Central memory CD8-positive, alpha-beta T cell (primary cell): ENCODE measurements at regions not wholly inside any gene's neighbourhood (a gene's known extent, or its start where the extent isn't known, plus 50 kb on each side); places are given as distances from the start of the nearest gene placed in this dataset.

Source experiments
- ATAC-seq: fragments of 150-1000 bp; cut with Tn5 transposase; replicated peaks from 2 replicates; pipeline ENCODE4 v1.10.0; 2022; ENCODE audit warnings: mild to moderate bottlenecking, moderate FRiP score, moderate number of reproducible peaks; ENCODE audit not compliant: poor library complexity, severe bottlenecking; ENCODE audit errors: extremely low read depth
- DNase-seq, 2 donors: peaks; one replicate each; pipeline ENCODE4 v3.0.0; 2021; ENCODE audit warnings: low spot score in 2 of 2
- H3K27ac Mint-ChIP-seq: one replicate; pipeline ENCODE4 v1.8.0; 2022; ENCODE audit warnings: low read depth, mild to moderate bottlenecking, moderate library complexity, mixed read lengths
- H3K27me3 Mint-ChIP-seq: one replicate; pipeline ENCODE4 v1.8.0; 2022; ENCODE audit warnings: mixed read lengths
- H3K36me3 Mint-ChIP-seq: one replicate; pipeline ENCODE4 v1.8.0; 2022; ENCODE audit warnings: mild to moderate bottlenecking, moderate library complexity, mixed read lengths; ENCODE audit not compliant: insufficient read depth
- H3K4me1 Mint-ChIP-seq: one replicate; pipeline ENCODE4 v1.8.0; 2022; ENCODE audit warnings: mixed read lengths
- H3K4me3 Mint-ChIP-seq: one replicate; pipeline ENCODE4 v1.8.0; 2022; ENCODE audit warnings: mild to moderate bottlenecking, moderate library complexity, mixed read lengths
- H3K9me3 Mint-ChIP-seq: one replicate; pipeline ENCODE4 v1.8.0; 2022; ENCODE audit warnings: mixed read lengths

DNA sequence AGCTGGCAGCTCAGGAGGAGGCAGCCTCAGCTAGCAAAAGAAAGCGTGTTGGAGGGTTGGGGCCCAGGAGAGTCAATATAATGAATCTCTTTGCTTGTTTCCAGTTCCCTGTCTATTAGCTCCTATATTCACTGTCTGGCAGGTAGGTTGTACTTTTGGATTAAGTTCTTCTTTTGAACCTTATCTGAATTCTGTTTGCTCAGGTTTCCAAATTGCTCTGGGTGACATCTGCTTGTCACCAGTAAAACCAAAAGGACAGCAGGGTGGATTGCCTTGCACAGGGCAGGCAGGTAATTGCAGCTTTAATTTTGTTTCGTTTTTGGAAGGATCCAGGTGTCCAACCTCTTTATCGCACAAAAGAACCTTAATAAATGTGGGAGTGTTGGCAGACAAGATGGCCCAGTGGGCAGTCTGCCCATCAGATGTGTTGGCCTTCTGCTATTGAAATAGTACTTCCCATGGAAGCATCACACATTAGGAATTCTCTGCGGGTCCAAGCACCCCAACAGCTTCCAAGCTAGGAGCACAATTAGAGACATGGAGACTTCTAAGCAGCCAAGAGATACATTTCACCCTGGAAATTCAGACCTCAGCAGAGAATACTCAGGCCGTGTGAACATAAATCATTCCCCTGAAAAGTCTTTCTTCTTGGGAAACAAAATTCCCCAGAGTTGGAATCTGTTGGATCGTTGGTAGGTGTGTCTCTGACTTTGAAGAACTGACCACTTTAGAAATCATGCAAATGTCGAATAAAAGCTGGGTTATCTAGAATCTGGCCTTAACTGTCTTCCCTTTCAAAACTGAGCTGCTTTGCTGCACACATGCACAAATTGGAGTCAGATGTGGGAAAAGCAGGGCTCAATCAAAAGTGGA, 286.9 kb upstream of the BMP2 start:
- no peak overlapping the region for H3K27ac Mint-ChIP-seq
- H3K27me3 Mint-ChIP-seq, result no peaks in the 10 kb centered on the region
- no peaks in the 10 kb centered on the region for H3K36me3 Mint-ChIP-seq
- H3K4me3 Mint-ChIP-seq, result no peak overlapping the region
- peaks cover 16% of the 10 kb centered on the region for H3K9me3 Mint-ChIP-seq
- ATAC-seq (no peak), DNase-seq (no peak)
- no peaks in the 10 kb centered on the region for H3K4me1 Mint-ChIP-seq

DNA sequence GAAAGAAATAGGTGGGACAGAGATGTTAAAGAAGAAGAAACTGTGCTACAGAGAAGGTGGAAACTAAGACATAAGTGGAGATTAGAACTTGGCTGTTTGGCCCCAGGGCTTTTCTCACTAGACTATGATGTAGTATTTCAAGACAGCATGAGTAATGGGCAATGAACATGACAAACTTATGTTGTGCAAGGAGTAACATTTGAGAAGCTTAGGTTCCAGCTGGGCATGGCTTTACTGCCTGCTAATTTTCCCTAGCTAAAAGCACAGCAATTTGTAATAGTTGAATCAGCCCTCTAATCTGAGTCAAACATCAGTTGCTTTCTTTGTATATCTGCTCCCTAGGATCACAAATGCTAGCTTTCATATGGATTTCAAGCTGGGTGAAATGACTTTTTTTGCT, 294.3 kb upstream of the BMP2 start:
- no peak for DNase-seq
- Mint-ChIP-seq H3K27me3 (no peaks in the 10 kb centered on the region), H3K36me3 (peaks cover 1% of the 10 kb centered on the region), H3K4me1 (no peaks in the 10 kb centered on the region), H3K9me3 (peaks cover 13% of the 10 kb centered on the region), H3K27ac (no peak overlapping the region), H3K4me3 (no peak overlapping the region)
- no peak for ATAC-seq

DNA sequence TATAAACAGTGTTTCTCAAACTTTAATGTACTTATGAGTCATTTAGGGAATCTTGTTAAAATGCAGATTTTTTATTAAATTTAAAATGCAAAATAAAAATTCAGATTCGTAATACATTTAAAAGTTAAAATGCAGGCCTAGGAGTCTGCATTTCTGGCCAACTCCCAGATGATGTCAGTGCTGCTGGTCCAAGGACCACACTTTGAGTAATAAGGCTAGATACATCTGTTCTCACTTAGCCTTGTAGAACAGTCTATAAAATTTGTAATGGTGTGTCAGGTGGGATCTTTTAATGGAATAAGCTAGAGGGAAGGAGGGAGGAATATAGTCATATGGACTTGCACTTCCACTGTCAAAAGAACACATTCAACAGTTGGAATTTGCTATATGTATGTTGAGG, 295.6 kb upstream of the BMP2 start:
- H3K27ac Mint-ChIP-seq, result no peak overlapping the region
- no peak for ATAC-seq
- no peaks in the 10 kb centered on the region for H3K4me1 Mint-ChIP-seq
- DNase-seq, result no peak
- H3K4me3 Mint-ChIP-seq, result no peak overlapping the region
- H3K27me3 Mint-ChIP-seq, result no peaks in the 10 kb centered on the region
- H3K36me3 Mint-ChIP-seq, result peaks cover 1% of the 10 kb centered on the region
- peaks cover 12% of the 10 kb centered on the region for H3K9me3 Mint-ChIP-seq

DNA sequence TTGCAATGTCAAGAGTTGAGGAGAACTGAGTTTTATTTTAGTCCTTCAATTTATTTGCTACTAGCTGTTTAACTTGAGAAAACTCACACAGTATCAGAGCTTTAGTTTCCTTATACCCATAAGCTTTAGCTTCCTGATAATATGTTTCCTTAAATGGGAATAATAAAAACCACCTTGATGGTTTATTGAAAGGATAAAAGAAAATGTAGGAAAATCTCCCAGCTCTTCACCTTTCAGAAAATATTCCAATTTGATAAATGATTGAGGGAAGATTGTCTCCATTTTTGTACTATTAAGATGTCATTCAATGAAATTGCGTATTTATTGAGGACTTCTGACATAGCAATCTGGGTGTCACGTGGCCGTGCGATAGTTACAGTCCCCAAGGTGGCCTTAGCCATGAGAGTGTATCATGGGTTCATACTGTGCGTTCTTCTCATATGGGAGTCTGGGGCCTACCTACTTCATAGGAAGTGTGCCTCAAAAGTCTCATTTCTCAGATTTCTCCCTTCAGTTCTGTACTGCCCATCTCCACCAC, 296.3 kb upstream of the BMP2 start:
- H3K27me3 Mint-ChIP-seq, result no peaks in the 10 kb centered on the region
- H3K4me3 Mint-ChIP-seq, result no peak overlapping the region
- H3K4me1 Mint-ChIP-seq, result no peaks in the 10 kb centered on the region
- no peak for DNase-seq
- no peak overlapping the region for H3K27ac Mint-ChIP-seq
- ATAC-seq, result no peak
- H3K36me3 Mint-ChIP-seq, result peaks cover 1% of the 10 kb centered on the region
- H3K9me3 Mint-ChIP-seq, result peaks cover 6% of the 10 kb centered on the region

DNA sequence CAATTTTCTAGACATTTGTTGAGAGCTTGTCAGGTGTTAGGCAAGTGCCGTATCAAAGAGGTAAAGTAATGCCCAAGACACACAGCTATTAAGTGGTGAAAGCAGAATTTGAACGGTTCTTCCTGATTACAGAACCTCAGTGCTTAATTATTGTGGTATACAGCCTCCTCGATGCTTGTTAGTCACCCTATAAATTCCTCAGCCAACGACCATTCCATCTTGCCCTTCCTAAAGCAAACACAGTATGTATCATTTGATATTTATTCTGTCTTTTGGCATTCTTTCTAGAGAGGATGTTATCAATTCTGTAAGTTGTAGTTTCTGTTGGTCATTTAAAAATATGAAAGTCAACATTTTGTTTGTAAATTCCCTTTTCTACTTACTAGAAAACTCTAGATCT, 297.8 kb upstream of the BMP2 start:
- Mint-ChIP-seq H3K36me3 (no peaks in the 10 kb centered on the region), H3K27me3 (no peaks in the 10 kb centered on the region), H3K9me3 (peaks cover 14% of the 10 kb centered on the region), H3K4me1 (no peaks in the 10 kb centered on the region), H3K4me3 (no peak overlapping the region), H3K27ac (no peak overlapping the region)
- ATAC-seq, result no peak
- DNase-seq, result no peak

DNA sequence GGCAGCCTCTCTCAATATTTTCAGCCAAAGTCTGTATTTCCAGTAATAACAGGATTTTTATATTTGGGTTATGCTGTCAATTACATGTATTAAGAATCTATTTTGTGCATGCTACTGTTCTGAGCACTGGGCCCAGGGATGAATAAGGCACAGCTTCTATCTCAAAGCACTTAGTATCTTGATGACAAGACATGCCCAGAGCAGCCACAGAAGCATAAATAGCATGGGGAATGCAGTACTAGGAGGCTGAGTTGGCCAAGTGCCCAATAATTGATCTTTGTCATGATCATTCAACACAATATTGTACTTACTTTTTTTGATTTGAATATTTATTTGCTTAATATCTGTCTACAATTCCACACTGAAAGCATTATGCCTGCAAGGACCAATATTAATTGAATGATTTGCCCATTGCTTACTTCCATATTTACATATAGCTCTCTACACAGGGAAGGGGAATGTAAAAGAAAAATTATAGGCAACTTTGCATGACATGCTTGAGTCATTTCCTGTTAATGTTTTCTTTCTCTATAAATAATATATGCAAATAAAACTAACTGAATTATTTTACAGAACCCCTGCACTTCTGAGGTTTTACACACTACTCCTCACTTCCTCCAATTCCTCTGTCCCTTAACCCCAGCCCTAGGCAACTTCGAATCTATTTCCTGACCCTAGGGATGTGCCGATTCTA, 298.9 kb upstream of the BMP2 start:
- Mint-ChIP-seq H3K9me3 (peaks cover 14% of the 10 kb centered on the region), H3K4me1 (no peaks in the 10 kb centered on the region), H3K27me3 (no peaks in the 10 kb centered on the region), H3K4me3 (no peak overlapping the region), H3K36me3 (no peaks in the 10 kb centered on the region), H3K27ac (no peak overlapping the region)
- DNase-seq (no peak), ATAC-seq (no peak)

DNA sequence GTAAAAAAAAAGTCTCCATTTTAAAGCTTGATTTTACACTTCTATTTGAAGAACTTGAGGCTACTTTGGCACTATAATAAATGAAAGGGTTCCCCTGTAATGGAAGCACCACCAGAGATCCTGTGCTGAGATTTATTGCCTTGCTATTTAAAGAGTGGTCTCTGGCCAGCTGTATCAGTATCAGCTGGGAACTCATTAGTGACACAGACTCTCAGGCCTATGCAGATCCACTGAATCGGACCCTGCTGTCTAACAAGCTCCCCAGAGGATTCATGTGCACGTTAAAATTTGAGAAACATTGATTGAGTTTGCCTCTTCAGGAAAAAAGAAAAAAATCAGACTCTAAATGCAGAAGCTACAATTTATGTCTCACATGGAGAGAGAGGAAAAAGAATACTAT, 299.9 kb upstream of the BMP2 start:
- no peak overlapping the region for H3K27ac Mint-ChIP-seq

DNA sequence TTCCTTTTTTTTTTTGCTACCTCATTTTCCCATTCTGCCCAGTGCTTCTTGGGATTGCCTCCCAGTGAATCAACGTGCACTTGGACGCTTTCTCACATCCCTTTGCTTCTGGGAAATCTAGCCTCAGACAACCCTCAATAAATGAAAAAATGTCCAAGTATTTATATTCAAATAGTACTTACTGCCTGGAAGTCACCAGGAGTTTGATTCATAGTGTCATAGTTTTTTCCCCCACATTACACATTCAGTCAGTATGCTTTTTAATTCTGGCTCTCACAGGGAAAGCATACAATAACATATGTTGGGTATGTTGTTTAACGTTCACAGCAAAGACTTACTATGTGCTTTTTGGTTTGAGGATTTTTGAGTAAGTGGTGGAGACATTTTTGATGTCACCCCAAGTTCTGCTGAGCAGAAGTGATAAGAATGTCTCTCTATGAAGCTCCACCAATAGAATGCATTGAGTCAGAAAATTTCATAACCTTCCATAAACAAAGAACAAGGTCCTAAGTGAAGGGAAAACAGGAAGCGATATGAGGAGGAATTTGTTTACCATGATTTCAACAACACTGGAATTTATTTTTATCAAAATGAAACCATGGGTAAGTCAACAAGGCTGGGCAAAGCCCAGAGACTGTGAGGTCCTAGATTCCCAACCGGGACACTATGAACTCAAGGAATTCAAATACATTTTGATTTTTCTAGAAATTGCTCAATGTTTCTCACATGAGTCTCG, 301.2 kb upstream of the BMP2 start:
- Mint-ChIP-seq H3K9me3 (peaks cover 14% of the 10 kb centered on the region), H3K27me3 (no peaks in the 10 kb centered on the region), H3K27ac (no peak overlapping the region), H3K36me3 (no peaks in the 10 kb centered on the region), H3K4me1 (no peaks in the 10 kb centered on the region), H3K4me3 (no peak overlapping the region)
- no peak for DNase-seq
- ATAC-seq, result no peak

More for the DNA sequence above, 299.9 kb upstream of the BMP2 start:
- no peak for DNase-seq
- Mint-ChIP-seq H3K4me1 (no peaks in the 10 kb centered on the region), H3K36me3 (no peaks in the 10 kb centered on the region), H3K27me3 (no peaks in the 10 kb centered on the region), H3K4me3 (no peak overlapping the region), H3K9me3 (peaks cover 14% of the 10 kb centered on the region)
- ATAC-seq, result no peak

DNA sequence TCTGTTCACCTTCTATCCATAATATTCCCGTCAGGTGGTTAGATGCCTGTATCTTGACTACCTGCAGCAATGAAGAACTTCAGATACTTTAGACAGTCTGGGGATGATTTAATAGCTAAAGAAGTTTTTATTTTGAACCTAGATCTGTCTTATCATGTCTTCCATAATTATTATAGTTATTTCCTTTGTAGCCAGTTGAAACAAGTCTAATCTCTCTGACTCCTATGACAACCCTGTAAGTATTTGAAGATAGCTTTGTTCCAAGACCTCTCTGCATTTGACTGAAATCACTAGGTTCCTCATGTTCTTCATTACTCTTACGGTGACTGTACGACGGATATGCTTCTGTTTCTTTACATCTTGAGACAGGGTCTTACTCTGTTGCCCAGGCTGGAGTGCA, 316.6 kb upstream of the BMP2 start:
- no peak overlapping the region for H3K4me3 Mint-ChIP-seq
- H3K36me3 Mint-ChIP-seq, result no peaks in the 10 kb centered on the region
- no peak for ATAC-seq
- H3K4me1 Mint-ChIP-seq, result no peaks in the 10 kb centered on the region
- DNase-seq, result no peak
- H3K9me3 Mint-ChIP-seq, result no peaks in the 10 kb centered on the region
- H3K27ac Mint-ChIP-seq, result no peak overlapping the region
- H3K27me3 Mint-ChIP-seq, result no peaks in the 10 kb centered on the region

DNA sequence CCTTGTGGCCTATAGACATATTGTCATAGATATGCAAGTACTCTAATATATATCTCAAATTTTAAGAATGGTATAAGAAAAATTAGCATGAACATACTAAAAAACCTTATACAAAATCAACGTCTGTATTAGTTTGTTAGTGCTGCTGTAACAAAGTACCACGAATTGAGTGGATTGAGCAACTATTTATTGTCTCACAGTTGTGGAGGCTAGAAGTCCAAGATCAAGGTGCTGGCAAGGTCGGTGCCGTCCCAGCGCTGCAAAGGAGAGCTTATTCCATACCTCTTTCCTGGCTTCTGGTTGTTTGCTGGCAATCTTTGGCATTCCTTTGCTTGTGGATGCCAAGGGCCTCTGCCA, 317.6 kb upstream of the FERMT1 start:
- ATAC-seq, result no peak
- H3K4me1 Mint-ChIP-seq, result no peaks in the 10 kb centered on the region
- H3K4me3 Mint-ChIP-seq, result no peak overlapping the region
- no peak overlapping the region for H3K27ac Mint-ChIP-seq
- H3K27me3 Mint-ChIP-seq, result no peaks in the 10 kb centered on the region
- DNase-seq, result no peak
- H3K36me3 Mint-ChIP-seq, result no peaks in the 10 kb centered on the region
- peaks cover 5% of the 10 kb centered on the region for H3K9me3 Mint-ChIP-seq

DNA sequence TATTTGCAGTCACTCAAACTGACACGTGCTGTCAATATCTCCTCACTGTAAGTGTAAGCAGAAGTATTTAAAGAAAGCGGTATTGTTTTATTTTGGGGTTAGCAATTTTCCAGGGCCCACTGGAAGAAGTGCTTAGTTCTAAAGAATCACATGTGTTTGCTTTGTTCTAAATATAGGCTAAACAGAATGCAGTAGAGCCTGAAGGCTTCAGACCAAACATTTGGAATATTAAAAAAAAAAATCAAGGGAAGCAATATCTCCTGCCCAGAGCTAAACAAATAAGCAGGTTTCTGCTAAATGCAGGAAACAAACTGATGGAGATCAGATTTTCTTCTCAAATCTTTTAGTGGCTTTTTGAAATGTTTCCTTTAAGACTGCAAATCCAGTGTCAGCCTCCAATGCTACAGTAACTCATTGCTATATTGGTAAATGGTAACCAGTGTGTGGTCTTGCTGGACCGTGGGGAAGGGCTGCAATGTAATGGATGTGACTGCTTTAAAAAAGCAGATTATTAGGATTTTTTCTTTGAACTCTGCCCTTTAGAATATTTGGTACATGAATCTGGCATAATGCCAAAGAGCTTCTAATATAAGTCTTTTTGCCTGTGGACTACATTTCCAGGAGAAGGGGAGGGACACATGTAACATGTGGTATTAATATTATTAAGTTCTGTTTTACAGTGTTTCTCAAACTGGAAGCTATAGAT, 317.1 kb upstream of the FERMT1 start:
- Mint-ChIP-seq H3K4me3 (no peak overlapping the region), H3K9me3 (peaks cover 5% of the 10 kb centered on the region), H3K27ac (no peak overlapping the region), H3K36me3 (no peaks in the 10 kb centered on the region), H3K4me1 (no peaks in the 10 kb centered on the region), H3K27me3 (no peaks in the 10 kb centered on the region)
- ATAC-seq, result no peak
- DNase-seq, result no peak

DNA sequence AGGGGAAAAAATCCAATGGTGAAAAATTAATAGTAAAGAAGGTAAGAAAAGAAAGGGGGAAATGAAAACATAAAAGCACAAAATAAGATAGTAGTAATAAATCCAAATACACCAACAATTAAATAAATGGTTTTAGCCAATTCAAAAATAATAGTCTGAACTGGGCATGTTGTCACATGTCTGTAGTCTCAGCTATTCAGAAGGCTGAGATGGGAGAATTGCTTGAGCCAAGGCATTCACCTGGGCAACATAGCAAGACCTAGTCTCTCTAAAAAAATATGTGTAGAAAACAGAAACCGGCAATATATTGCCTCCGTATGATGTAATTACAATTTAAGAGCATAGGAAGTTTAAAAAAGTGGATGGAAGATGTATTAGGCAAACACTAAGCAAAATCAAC, 311.3 kb upstream of the FERMT1 start:
- Mint-ChIP-seq H3K4me1 (no peaks in the 10 kb centered on the region), H3K4me3 (no peak overlapping the region), H3K9me3 (peaks cover 5% of the 10 kb centered on the region), H3K36me3 (no peaks in the 10 kb centered on the region), H3K27me3 (no peaks in the 10 kb centered on the region), H3K27ac (no peak overlapping the region)
- no peak for DNase-seq
- ATAC-seq, result no peak
